HG02981 (cell line): ENCODE measurements at regions not wholly inside any gene's neighbourhood (a gene's known extent, or its start where the extent isn't known, plus 50 kb on each side); places are given as distances from the start of the nearest gene placed in this dataset.

Experiments used
- ATAC-seq: cut with Tn5 transposase; IDR thresholded peaks from one replicate; pipeline ENCODE4 v1.9.1; 2021; ENCODE audit warnings: mild to moderate bottlenecking, moderate library complexity; ENCODE audit not compliant: unreplicated experiment

DNA sequence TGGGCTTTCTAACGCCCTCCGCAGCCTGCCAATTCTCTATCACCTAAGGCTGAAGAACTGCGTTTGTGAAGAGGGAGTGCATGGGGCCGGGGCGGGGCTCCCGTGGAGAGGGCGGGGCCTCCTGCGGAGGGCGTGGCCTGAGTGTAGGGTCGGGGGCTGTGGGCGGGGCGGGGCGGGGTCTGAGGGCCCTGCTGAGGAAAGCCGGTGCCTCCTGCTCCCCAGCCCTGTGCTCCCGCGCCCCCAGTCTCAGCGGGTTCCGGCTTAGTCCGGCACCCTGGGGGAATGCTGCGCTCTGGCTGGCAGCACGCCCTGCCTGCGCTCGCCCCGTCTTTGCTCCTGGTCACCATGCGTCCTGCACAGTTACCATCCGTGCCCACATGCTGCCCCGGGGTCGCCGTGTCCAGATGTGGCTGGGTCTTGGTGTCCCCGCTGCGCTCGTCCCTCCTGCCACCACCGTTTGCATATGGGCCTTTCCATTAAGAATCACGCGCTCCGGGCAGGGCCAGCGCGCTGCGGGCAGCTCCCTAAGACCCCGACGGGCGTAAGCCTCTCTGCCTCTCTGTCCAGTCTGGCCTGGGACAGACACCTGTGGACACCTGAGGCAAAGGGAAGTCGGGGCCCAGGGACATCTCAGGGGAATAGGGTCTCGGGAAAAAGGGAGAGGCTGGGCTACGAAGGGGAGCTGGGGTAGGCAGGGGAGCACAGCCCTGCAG is 144.0 kb upstream of the RET start:
- no peak for ATAC-seq

DNA sequence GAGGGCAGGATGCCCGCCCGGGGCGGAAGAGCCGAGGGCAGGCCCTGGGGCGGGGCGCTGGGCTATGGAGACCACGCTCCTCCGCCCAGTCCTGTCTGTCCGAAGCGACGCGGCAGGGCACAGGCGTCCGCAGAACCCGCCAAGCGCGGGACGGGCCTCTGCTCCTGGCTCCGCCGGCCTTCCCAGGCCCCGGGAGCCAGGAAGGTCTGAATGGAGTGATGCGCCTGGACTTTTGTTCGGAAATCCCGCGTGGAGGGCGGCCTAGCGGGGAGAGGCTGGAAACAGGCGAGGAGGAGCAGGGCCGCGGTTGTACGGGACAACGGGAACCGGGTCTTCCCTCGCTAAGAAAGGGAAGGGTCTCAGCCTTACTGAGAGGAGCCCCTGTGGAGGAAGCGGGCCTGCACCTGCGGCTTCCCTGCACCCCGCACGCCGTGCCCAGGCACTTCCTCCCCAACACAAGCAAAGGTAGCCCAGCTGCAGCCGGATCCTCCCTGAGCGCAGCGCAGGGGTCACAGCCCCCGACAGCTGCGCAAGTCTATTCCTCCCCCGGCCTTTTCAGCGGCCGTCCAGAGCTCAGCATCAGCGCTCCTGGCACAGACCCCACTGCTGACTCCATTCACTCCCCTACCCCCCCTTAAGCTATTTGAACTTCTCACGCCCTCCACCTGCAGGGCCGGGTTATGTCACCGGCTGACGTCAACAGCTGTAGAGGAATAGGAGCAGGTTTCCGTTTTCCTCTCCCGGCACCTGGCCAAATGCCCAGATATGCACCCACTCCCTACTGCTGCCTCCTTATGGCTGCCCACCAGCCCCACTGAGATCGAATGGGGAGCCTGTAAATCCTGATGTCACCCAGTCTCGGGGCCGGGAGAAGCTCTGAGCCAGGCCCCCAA is 143.2 kb upstream of the RET start:
- no peak for ATAC-seq

DNA sequence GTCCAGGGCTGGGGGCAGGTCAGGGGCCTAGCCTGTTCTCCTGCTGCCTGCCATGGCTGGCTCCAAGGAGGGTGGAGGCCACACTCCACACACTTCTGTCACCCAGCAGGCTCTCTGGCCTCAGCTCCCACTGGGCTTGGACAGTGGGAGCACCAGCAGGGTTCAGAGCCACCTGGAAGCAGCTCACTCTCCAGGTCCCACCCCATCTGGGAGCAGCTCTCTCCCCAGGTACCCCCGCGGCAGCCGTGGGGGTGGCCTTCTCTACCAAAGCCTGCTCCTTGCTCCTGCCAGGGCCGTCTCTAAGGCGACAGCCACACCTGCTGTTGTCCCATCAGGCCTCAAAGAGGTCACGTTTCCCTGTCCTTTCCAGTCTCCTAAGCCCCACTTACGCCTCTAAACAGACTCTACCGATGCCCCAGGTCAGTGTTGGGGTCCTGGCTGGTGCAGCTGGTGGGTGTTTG is 142.5 kb upstream of the RET start:
- no peak for ATAC-seq

DNA sequence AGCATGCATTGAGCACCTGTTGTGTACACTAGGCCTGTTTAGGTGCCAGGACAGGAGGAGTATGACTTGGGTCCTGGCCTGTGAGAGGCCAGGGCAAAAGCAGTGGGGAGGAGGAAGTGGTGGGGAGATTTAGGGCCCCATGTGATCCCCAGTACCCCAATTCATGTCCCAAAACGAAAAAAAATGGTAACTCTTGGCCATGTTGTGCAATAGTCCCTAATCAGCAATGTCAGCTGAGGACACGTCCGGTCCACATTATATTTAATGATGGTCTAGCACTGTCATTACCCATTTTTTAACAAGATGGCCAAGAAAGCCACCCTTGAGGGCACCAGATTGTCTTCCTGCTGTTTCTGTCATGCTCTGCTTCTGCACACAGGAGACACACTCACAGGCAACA is 142.0 kb upstream of the RET start:
- no peak for ATAC-seq

DNA sequence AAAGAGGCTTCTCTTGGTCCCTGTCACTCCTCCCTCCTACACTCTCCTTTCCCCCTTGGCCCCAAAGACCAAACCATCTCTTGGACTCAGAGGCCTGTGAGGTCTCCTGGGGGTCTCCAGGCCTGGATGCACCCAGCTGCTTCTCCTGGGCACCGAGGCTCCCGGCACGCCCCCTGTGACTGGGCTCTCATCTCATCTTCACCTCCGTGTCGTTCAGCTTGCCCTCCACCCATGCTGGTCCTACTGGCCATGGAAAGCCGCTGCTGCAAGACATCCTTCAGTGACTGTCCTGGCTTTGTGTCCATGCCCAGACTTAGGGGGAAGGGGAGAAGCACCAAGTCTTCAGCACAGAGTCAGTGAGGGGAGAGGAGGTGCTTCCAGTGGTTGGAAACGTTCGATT is 141.4 kb upstream of the RET start:
- ATAC-seq: no peak

DNA sequence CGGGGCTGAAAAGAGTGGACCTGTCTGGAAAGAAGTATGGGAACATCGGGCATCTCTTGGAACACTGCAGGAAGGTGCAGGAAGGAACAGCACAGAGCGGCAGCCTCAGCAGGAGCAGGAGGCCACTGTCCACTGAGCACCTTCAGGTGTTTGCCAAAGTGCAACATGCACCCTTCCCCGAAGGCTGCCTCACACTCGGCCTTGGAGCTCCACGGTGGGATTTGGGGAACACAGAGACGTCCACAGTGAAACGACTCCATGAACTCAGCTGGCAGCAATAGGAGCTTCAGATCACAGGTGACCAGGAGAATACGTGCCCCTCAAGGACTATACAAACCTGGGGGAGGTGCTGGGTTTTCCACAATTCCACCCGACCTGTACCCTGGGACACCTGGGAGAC is 140.3 kb upstream of the RET start:
- ATAC-seq: no peak

DNA sequence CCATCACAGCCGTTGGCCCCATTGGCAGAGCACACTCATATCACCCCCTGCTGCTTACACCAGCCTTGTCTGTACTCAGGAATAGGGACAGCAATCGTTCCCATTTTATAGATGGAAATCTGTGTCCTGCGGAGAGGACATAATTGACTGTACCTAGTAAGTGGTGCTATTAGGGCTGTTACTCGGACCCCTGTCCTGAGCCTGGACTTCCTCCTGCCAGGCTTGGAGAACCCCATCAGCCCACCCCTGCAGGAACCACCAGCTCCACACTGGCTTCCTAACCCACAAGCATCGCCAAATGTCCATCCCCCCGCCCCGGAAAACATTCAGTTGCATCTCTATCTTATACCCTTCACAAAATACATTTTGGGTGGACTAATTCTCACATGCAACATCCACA is 139.8 kb upstream of the RET start:
- ATAC-seq: no peak

DNA sequence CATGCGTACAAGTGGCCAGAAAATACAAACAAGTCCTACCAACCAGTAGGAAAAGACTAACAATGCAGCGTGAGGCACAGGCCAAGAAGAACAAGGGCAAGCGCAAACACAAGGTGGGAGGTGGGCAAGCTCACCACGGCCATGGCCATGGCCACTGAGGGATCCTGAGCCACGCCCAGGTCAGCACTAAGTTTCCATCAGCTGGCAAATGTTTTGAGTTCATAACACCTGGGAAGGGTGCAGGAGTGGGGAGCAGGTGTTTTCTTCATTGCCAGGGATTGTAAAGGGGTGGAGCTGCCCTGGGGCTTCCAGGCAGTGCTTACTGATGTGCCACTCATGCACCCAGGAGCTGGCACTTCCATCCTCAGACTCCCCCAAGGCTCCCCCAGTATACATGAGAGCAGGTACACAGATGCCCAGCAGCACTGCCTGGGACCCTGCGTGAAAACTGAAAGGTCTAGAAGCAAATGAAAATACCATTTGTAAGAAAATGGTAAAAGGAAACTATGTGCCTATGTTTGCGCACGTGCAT is 139.2 kb upstream of the RET start:
- ATAC-seq: no peak

DNA sequence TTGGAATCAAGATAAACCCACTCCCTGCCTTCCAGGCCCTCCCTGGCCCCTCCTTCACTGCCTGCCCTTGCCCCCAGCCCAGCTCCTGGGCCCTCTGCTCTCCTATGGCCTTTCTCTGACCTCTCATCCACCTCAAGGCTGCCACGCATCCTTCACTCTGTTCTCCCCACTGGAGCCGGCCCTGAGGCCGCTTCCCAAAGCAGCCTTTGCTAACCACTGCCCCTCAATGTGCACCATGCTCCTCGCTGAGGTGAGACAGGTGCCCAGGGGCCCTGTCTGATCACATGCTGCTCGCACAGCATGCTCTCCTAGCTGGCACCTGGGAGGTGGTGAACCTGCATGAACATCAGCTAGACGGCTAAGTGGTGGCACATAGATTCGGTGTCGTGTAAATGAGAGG is 138.5 kb upstream of the RET start:
- no peak for ATAC-seq

DNA sequence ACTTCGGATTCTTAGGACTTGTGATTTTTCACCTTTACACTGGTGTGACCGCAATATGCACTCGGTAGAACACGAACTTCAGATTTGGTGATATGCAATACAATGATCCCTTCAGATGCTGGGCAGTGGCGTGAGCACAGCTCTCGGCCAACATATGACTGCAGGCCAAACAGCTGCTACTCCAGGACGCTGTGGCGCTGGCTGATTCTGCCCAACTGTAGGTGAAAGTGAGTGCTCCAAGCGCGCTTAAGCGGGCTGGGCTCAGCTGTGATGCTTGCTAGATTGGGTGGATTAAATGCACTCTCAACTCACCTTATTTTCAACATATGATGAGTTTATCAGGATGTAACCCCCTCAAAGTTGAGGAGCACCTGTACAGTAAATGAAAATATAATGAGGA is 137.6 kb upstream of the RET start:
- ATAC-seq: no peak

DNA sequence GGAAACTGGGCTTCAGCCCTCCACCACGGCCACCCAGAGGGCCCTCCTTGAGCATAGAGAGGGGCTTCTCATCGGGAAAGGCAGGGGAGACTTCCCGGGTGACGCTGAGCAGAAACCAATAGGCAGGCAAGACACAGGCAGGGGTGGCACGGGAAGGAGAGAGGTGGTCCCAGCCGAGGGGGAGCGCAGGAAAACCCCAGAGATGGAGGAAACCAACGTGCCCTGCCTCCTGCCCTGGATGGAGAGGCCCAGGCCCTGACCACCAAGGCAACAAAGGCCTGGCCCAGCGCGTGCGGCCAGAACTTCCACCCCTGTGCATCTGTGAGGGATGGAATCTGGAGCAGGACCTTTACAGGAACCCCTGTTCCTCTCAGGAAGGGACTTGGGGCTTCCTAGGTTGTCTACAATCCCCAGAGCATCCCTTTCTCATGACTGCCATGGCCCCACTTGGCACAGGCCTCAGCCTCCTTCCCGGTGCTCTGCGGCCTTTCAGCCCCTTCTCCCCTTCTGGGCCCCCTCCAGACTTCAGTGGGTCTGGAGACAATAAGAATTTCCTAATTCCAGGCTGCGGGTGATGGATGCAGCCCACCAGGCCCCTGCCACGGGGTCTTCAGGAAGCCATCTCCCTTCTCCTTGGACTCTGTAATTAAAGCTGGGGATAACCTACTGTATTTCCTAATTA is 137.0 kb upstream of the RET start:
- ATAC-seq: no peak

DNA sequence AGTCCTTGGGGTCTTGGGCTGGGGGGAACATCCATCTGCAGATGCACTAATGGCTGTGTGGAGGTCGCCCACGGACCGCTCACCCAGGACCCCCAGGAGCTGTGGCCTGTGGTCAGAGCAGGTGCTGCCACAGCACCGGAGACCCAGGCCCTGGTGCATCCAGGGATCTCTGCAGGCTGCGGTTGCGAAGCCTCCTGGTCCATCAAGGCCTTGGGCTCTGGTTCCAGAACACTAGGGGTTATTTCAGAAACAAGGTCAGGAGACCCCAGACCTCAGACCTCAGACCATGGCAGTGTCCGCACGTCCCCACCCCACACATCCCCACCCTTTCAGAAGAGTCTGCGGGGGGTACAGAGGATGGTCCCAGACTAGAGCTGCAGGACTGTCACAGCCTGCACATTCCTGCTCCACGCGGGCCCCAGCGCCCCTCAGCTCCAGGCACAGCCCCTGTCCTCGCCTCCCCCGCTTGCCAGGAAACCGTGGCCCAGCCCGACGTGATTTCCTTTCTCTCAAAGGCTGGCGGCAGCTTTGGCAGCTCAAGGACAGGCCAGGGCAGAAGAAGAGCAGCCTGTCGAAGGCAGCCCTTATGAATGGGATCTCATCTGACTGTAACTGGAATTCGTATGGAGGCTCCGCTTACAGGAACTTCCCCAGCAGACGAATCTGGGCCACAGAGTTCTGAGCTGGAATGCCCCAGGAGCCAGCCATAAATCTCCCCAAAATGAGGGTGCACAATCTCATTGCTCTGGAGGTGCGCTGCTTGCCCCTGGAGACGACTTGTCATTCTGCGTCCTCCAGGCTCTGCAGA is 136.2 kb upstream of the RET start:
- ATAC-seq: no peak

DNA sequence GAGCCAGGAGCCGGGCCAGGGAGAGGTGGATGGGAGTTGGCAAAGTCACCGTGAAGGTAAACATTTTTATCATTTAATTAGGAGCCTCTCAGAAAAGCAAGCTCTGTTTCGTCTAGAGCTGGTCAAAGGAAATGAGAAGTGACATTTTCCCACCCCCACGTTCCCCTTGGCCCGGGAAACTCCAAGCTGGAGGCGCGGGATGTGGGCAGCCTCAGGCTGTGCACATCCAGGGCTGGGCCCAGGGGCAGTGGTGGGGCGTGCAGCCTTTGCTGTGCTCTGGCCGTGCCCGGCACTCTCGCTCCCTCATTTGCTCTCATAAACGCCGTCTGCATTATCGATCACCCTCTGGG is 135.6 kb upstream of the RET start:
- ATAC-seq: no peak

DNA sequence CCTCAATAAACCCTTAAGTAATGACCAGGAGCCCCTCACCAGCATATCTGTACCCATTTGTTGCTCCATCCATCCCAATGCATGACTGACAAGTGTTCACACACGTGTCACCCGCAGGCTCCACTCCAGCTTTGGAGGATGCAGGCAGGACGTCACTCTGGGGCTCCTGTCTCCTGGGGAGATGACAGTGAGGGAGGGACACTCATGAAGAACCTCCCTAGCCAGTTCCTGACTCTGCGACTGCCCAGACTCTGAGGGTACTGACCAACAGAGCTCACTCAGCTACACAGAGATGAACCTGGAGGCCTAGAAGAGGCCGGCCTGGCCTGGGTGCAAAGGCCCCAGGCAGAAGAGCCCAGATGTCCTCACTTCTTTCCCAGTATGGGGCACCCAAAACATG is 135.1 kb upstream of the RET start:
- ATAC-seq: no peak

DNA sequence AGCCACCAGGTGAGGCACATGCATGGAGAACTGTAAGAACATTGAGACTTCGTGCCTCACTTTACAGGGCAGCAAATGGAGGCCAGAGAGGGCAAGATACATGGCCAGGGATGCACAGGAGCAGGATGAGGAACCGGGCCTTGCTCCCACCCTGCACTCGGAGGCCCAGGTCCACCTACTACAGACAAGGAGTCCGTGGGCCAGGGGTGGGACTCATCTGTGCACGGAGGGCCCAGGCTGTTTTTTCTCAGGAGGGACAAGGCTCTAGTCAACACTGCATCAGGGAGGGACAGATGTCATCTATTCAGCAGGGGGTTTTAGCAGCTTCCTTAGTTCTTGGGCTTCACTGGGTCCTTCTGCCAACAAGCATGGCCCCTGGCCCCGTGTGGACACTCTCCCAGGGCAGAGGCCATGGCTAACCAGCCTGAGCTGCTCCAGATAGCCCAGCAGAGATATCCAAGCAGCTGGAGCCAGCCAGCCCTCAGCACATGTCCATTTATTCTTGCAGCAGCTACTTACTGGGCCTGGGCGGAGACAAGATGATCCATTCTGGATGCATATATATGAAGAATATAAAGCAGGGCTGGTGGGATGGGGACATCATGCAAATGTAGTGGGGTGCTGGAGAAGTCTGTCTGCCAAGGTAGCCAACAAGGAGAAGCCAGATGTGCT is 134.5 kb upstream of the RET start:
- ATAC-seq: no peak

DNA sequence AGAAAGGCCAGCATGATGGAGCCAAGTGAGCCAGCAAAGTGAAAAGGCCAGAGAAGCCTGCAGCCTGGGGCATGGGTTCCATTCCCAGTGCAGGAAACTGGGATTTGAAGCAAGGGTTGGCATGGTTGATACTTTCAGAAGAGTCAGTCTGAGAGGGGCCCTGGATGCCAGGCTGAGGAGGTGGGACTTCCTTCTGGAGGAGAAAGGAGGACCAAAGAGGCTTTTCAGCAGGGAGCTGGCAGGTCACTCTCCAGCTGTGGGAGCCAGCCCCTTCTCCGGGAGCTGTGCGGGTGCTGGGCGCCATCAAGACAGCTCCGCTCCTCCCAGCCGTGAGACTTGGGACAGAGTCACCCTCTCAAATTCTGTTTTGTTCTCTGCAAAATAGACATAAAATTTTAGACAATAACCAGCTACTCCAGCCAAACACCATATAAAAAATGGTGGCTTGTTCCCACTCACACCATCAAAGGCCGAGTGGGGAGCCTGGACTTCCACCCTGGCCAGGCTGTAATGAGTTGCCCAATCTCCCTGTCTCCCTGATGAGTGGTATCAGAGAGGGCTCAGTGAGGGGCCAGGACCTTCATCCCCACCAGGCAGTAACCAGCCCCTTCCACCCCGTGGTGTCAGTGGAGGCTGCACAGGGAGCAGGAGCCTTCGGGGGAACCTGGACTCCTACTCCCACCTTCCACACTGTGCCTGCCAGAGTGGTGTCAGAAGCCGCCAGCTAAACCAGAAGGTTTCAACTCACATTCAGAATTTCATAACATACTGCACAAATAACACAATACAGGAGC is 133.6 kb upstream of the RET start:
- no peak for ATAC-seq

DNA sequence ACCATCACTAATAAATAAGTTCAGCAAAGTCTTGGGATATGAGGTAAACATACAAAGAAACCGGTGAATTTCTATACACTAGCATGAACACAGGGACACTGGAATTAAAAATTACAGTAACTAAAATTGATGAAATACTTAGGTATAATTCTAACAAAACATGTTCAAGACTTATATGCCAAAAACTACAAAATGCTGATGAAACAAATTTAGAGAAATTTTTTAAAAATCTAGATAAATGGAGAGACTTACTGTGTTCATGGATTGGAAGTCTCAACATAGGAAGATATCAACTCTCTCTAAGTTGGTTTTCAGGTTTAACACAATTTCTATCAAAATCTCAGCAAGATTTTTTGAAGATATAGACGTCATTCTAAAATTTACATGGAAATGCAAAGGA is 128.8 kb upstream of the RET start:
- ATAC-seq: no peak

DNA sequence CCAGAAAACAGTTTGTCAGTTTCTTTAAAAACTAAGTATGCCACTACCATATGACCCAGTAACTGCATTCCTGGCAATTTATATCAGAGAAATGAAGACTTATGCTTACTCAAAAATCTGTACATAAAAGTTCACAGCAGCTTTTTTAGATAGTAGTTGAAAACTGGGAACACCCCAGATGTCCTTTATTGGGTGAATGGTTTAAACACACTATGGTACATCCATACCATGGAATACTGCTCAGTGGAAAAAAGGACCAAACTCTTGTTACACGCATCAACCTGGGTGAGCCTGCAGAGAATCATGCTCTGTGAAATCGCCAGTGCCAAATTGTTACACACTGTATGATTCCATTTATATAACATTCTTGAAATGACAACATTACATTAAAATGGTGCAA is 127.6 kb upstream of the RET start:
- no peak for ATAC-seq
